SU-DHL-6 (cell line): ENCODE measurements at regions not wholly inside any gene's neighbourhood (a gene's known extent, or its start where the extent isn't known, plus 50 kb on each side); places are given as distances from the start of the nearest gene placed in this dataset.
"Not testable (repeated sequence)": the region's sequence is repeated elsewhere in the genome, so short reads cannot be mapped to it uniquely, and the experiment has no call there.

Source experiments
- CTCF ChIP-seq: fragments of 200-600 bp; sonication (generic); IDR thresholded peaks from one replicate; pipeline ENCODE4 v1.5.1; 2017; ENCODE audit warnings: antibody characterized with exemption, mild to moderate bottlenecking, low read length, moderate library complexity; ENCODE audit not compliant: insufficient read depth, poor library complexity, severe bottlenecking
- EZH2phosphoT487 ChIP-seq: fragments of 200-600 bp; sonication (generic), shearing (Covaris generic); conservative IDR thresholded peaks from 2 replicates; pipeline ENCODE4 v1.6.1; 2018; ENCODE audit warnings: mild to moderate bottlenecking, antibody characterized with exemption, low read length, moderate library complexity, mixed read lengths

GRCh38 chr17:16836315-16836915, 135.5 kb downstream of the TNFRSF13B start:
- not testable (repeated sequence) for TF ChIP-seq CTCF, EZH2phosphoT487
